K562 (cell line): ENCODE measurements at regions not wholly inside any gene's neighbourhood (a gene's known extent, or its start where the extent isn't known, plus 50 kb on each side); places are given as distances from the start of the nearest gene placed in this dataset.
A peak's percentile ranks its signal among the peaks of the same experiment; 100 is the strongest.

ENCODE experiments used
- ATF7 ChIP-seq: fragments of 450-650 bp; IDR thresholded peaks from 2 replicates; pipeline ENCODE4 v1.7.1; 2014; ENCODE audit warnings: mild to moderate bottlenecking, moderate library complexity
- CBFA2T2 ChIP-seq: fragments of 450-650 bp; conservative IDR thresholded peaks from 2 replicates; pipeline ENCODE4 v1.6.1; 2017; ENCODE audit warnings: mild to moderate bottlenecking
- ETV6 ChIP-seq, 3 experiments: fragments of 150-350 bp in 1 of 3; sonication (generic) in 1 of 3; formaldehyde crosslinking in 1 of 3; IDR thresholded peaks; 2 replicates each; pipeline versions ENCODE4 v1.6.1 to v1.8.0; 2014 to 2022; ENCODE audit warnings: borderline replicate concordance in 2 of 3, low read depth in 2 of 3, antibody characterized with exemption in 1 of 3, low read length in 1 of 3, mild to moderate bottlenecking in 1 of 3, missing genetic modification reagents in 1 of 3
- FOSL1 ChIP-seq: fragments of 200-800 bp; sonication (Bioruptor generic); conservative IDR thresholded peaks from 2 replicates; pipeline ENCODE4 v1.6.1; 2016; ENCODE audit warnings: missing genetic modification characterization, missing compliant biosample characterization
- GTF2B ChIP-seq: IDR thresholded peaks from 2 replicates; pipeline ENCODE4 v1.6.1; 2011; ENCODE audit not compliant: insufficient read length; ENCODE audit errors: extremely low read depth
- HDAC8 ChIP-seq: fragments of 450-650 bp; IDR thresholded peaks from 2 replicates; pipeline ENCODE4 v1.6.1; 2016; ENCODE audit warnings: mild to moderate bottlenecking, missing genetic modification characterization, moderate library complexity, missing compliant biosample characterization
- LCOR ChIP-seq: sonication (generic); formaldehyde crosslinking; IDR thresholded peaks from 2 replicates; pipeline ENCODE4 v1.8.0; 2022; ENCODE audit warnings: mild to moderate bottlenecking, missing genetic modification reagents
- MCM5 ChIP-seq: fragments of 450-650 bp; IDR thresholded peaks from 2 replicates; pipeline ENCODE4 v1.6.1; 2016; ENCODE audit warnings: low read depth
- NCOA4 ChIP-seq: fragments of 450-650 bp; IDR thresholded peaks from 2 replicates; pipeline ENCODE4 v1.6.1; 2018; ENCODE audit warnings: mild to moderate bottlenecking; ENCODE audit not compliant: partially characterized antibody
- NFRKB ChIP-seq: fragments of 450-650 bp; IDR thresholded peaks from 2 replicates; pipeline ENCODE4 v1.6.1; 2016; ENCODE audit warnings: low read depth
- NR2C1 ChIP-seq, 2 experiments: fragments of 450-650 bp; IDR thresholded peaks; 2 replicates each; pipeline ENCODE4 v1.6.1; 2017; ENCODE audit warnings: mild to moderate bottlenecking in 2 of 2, antibody characterized with exemption in 1 of 2, inconsistent platforms in 1 of 2, missing compliant biosample characterization in 1 of 2, missing genetic modification characterization in 1 of 2
- NR2C2 ChIP-seq, 2 experiments: fragments of 200-800 bp in 1 of 2; sonication (Bioruptor generic) in 1 of 2; sonication (generic) in 1 of 2; formaldehyde crosslinking in 1 of 2; IDR thresholded peaks; 2 replicates each; pipeline versions ENCODE4 v1.6.1 to v1.8.0; 2016 to 2022; ENCODE audit warnings: mild to moderate bottlenecking in 1 of 2, missing compliant biosample characterization in 1 of 2, missing genetic modification characterization in 1 of 2, missing genetic modification reagents in 1 of 2
- PHB2 ChIP-seq: fragments of 450-650 bp; IDR thresholded peaks from 2 replicates; pipeline ENCODE4 v1.6.1; 2017; ENCODE audit warnings: low read depth
- RNF219 ChIP-seq: fragments of 250-450 bp; sonication (Bioruptor Pico); IDR thresholded peaks from 2 replicates; pipeline ENCODE4 v1.5.0; 2022; ENCODE audit warnings: mild to moderate bottlenecking
- SUPT5H ChIP-seq: fragments of 450-650 bp; IDR thresholded peaks from 2 replicates; pipeline ENCODE4 v1.6.1; 2016
- TAF1 ChIP-seq: IDR thresholded peaks from 2 replicates; pipeline ENCODE4 v1.6.1; 2011; ENCODE audit warnings: mild to moderate bottlenecking, low read length, moderate library complexity; ENCODE audit not compliant: insufficient read depth, control insufficient read depth, severe bottlenecking; ENCODE audit errors: extremely low read depth
- TBL1XR1 ChIP-seq, 2 experiments: IDR thresholded peaks; 2 replicates each; pipeline ENCODE4 v1.6.1; 2012; ENCODE audit warnings: improper control_type of control experiment in 2 of 2, low read length in 2 of 2, mild to moderate bottlenecking in 1 of 2
- TFAP4 ChIP-seq: sonication (generic); formaldehyde crosslinking; IDR thresholded peaks from 2 replicates; pipeline ENCODE4 v1.8.0; 2022; ENCODE audit warnings: missing genetic modification reagents, mild to moderate bottlenecking, moderate library complexity, borderline replicate concordance
- U2AF1 ChIP-seq: fragments of 200-400 bp; formaldehyde crosslinking; optimal IDR thresholded peaks from 2 replicates; pipeline ENCODE3; 2017; ENCODE audit warnings: mild to moderate bottlenecking, low read depth, low read length, moderate library complexity
- ZNF551 ChIP-seq: fragments of 250-450 bp; sonication (Bioruptor Pico); IDR thresholded peaks from 2 replicates; pipeline ENCODE4 v1.5.0; 2021; ENCODE audit warnings: mild to moderate bottlenecking, moderate library complexity
- ZNF639 ChIP-seq, 2 experiments: fragments of 200-800 bp in 1 of 2; sonication (Bioruptor generic) in 1 of 2; sonication (generic) in 1 of 2; formaldehyde crosslinking in 1 of 2; IDR thresholded peaks in 1 of 2; conservative IDR thresholded peaks in 1 of 2; 2 replicates each; pipeline versions ENCODE4 v1.5.0 to v1.6.1; 2016 to 2020; ENCODE audit warnings: missing compliant biosample characterization in 1 of 2, missing genetic modification characterization in 1 of 2, missing genetic modification reagents in 1 of 2
- ZNF644 ChIP-seq: fragments of 200-800 bp; sonication (Bioruptor generic); IDR thresholded peaks from 2 replicates; pipeline ENCODE4 v1.6.1; 2016; ENCODE audit warnings: low read depth, missing genetic modification characterization, missing compliant biosample characterization
- ZNF778 ChIP-seq: fragments of 450-650 bp; formaldehyde crosslinking; IDR thresholded peaks from 2 replicates; pipeline ENCODE4 v1.4.0; 2020; ENCODE audit warnings: mild to moderate bottlenecking, moderate library complexity

GRCh38 chr3:153032891-153033290, 129.1 kb upstream of the RAP2B start (continued):
- TF ChIP-seq ZNF639 (CRISPR knock-in tag; conservative IDR thresholded peaks at IDR 0.05 in 1 of 2, IDR thresholded peaks at IDR 0.05 in 1 of 2) (no peak), ETV6 (IDR thresholded peaks at IDR 0.05; ENCODE audit: borderline replicate concordance in 1 of 2, low read depth in 2 of 2, low read length in 1 of 2) (no peak), ETV6 (CRISPR knock-in tag; IDR thresholded peaks at IDR 0.05; ENCODE audit: borderline replicate concordance) (no peak), TFAP4 (no peak), NR2C1 (IDR thresholded peaks at IDR 0.05) (no peak), NR2C1 (tag; IDR thresholded peaks at IDR 0.05) (no peak), NCOA4 (no peak), U2AF1 (no peak), HDAC8 (tag) (no peak), MCM5 (no peak), ZNF644 (tag) (no peak), TBL1XR1 (IDR thresholded peaks at IDR 0.05; ENCODE audit: low read length in 2 of 2) (peak in 1 of 2 experiments; percentile 80; a peak in 2 of 4 replicates), CBFA2T2 (peak; percentile 49; the same call in 1 of the 2 replicates), RNF219 (no peak), ZNF551 (CRISPR knock-in tag) (no peak), ZNF778 (no peak), SUPT5H (no peak), FOSL1 (tag) (peak; percentile 63), PHB2 (no peak), GTF2B (no peak), NR2C2 (CRISPR knock-in tag; IDR thresholded peaks at IDR 0.05) (no peak), NR2C2 (tag; IDR thresholded peaks at IDR 0.05) (no peak), LCOR (CRISPR knock-in tag) (no peak), NFRKB (no peak), ATF7 (no peak), TAF1 (no peak)
